HG03571 (cell line): ENCODE measurements at regions not wholly inside any gene's neighbourhood (a gene's known extent, or its start where the extent isn't known, plus 50 kb on each side); places are given as distances from the start of the nearest gene placed in this dataset.

ENCODE experiments used
- ATAC-seq: cut with Tn5 transposase; IDR thresholded peaks from one replicate; pipeline ENCODE4 v1.9.1; 2021; ENCODE audit not compliant: unreplicated experiment

- ATAC-seq = no peak
These were observed 114.0 kb upstream of the HDGFL1 start for GRCh38 chr6:22455378-22455777.

- ATAC-seq = no peak
These were observed 111.4 kb upstream of the HDGFL1 start for GRCh38 chr6:22457996-22458395.

- ATAC-seq = no peak
These were observed 102.6 kb upstream of the HDGFL1 start for GRCh38 chr6:22466665-22467245.

- no peak for ATAC-seq
These were observed 101.7 kb upstream of the HDGFL1 start for GRCh38 chr6:22467645-22468044.

GRCh38 chr6:22468256-22468965 lies 101.0 kb upstream of the HDGFL1 start:
- ATAC-seq = no peak

- no peak for ATAC-seq
These were observed 98.8 kb upstream of the HDGFL1 start for GRCh38 chr6:22470454-22471131.

- ATAC-seq = no peak
These were observed 98.2 kb upstream of the HDGFL1 start for GRCh38 chr6:22471132-22471690.

- no peak for ATAC-seq
These were observed 97.6 kb upstream of the HDGFL1 start for GRCh38 chr6:22471746-22472145.

- no peak for ATAC-seq
These were observed 95.2 kb upstream of the HDGFL1 start for GRCh38 chr6:22473991-22474682.

GRCh38 chr6:22476811-22477390 lies 92.5 kb upstream of the HDGFL1 start:
- ATAC-seq = no peak

GRCh38 chr6:22497276-22497675 lies 72.1 kb upstream of the HDGFL1 start:
- no peak for ATAC-seq

- no peak for ATAC-seq
These were observed 69.6 kb upstream of the HDGFL1 start for GRCh38 chr6:22499815-22500214.

GRCh38 chr6:22506496-22506895 lies 62.9 kb upstream of the HDGFL1 start:
- no peak for ATAC-seq

- ATAC-seq = no peak
These were observed 56.5 kb upstream of the HDGFL1 start for GRCh38 chr6:22512686-22513427.

- ATAC-seq = no peak
These were observed 55.7 kb upstream of the HDGFL1 start for GRCh38 chr6:22513667-22514066.

- ATAC-seq = no peak
These were observed 50.1 kb upstream of the HDGFL1 start for GRCh38 chr6:22519237-22519636.
